HepG2 (cell line): ENCODE measurements at regions not wholly inside any gene's neighbourhood (a gene's known extent, or its start where the extent isn't known, plus 50 kb on each side); places are given as distances from the start of the nearest gene placed in this dataset.

ENCODE experiments used
- ARNT ChIP-seq: fragments of 450-650 bp; IDR thresholded peaks from 2 replicates; pipeline ENCODE4 v1.6.1; 2017
- ATF3 ChIP-seq: sonication (generic); formaldehyde crosslinking; IDR thresholded peaks from 2 replicates; pipeline ENCODE4 v1.4.0; 2020; ENCODE audit warnings: missing genetic modification reagents
- CTCF ChIP-seq: sonication (generic); formaldehyde crosslinking; IDR thresholded peaks from 2 replicates; pipeline ENCODE4 v1.5.0; 2020; ENCODE audit warnings: mild to moderate bottlenecking, missing genetic modification reagents, moderate library complexity
- MTA3 ChIP-seq: sonication (generic); formaldehyde crosslinking; IDR thresholded peaks from 2 replicates; pipeline ENCODE4 v1.4.0; 2020; ENCODE audit warnings: missing genetic modification reagents
- NBN ChIP-seq: fragments of 450-650 bp; conservative IDR thresholded peaks from 2 replicates; pipeline ENCODE4 v1.6.1; 2017
- NCOA2 ChIP-seq: sonication (generic); formaldehyde crosslinking; IDR thresholded peaks from 2 replicates; pipeline ENCODE4 v1.8.0; 2022; ENCODE audit warnings: inconsistent platforms
- NONO ChIP-seq, 2 experiments: fragments of 450-650 bp in 1 of 2; sonication (generic) in 1 of 2; formaldehyde crosslinking in 1 of 2; IDR thresholded peaks in 1 of 2; conservative IDR thresholded peaks in 1 of 2; 2 replicates each; pipeline versions ENCODE4 v1.6.1 to v1.8.0; 2017 to 2022; ENCODE audit warnings: mild to moderate bottlenecking in 1 of 2, missing genetic modification reagents in 1 of 2, moderate library complexity in 1 of 2
- POLR2A ChIP-seq, 2 experiments: IDR thresholded peaks; 2 replicates each; pipeline ENCODE4 v1.6.1; 2011; ENCODE audit warnings: low read depth in 2 of 2, low read length in 2 of 2, mild to moderate bottlenecking in 1 of 2, moderate library complexity in 1 of 2; ENCODE audit not compliant: insufficient read depth in 1 of 2
- TCF7L2 ChIP-seq: IDR thresholded peaks from 2 replicates; pipeline ENCODE4 v1.6.1; 2011; ENCODE audit warnings: mild to moderate bottlenecking, low read depth, low read length, moderate library complexity
- ZNF180 ChIP-seq: sonication (generic); formaldehyde crosslinking; IDR thresholded peaks from 2 replicates; pipeline ENCODE4 v1.4.0; 2020; ENCODE audit warnings: low read depth, missing genetic modification reagents, borderline replicate concordance
- ZNF274 ChIP-seq: sonication (generic); formaldehyde crosslinking; IDR thresholded peaks from 2 replicates; pipeline ENCODE4 v1.5.1; 2020; ENCODE audit warnings: mild to moderate bottlenecking, missing genetic modification reagents
- TF ChIP-seq, protein P1 (sequence below), 2 experiments: sonication (generic) in 1 of 2; formaldehyde crosslinking in 1 of 2; IDR thresholded peaks; 2 replicates each; pipeline versions ENCODE4 v1.5.1 to v1.6.1; 2011 to 2020; ENCODE audit warnings: borderline replicate concordance in 1 of 2, low read depth in 1 of 2, low read length in 1 of 2, mild to moderate bottlenecking in 1 of 2, missing genetic modification reagents in 1 of 2, moderate library complexity in 1 of 2

DNA sequence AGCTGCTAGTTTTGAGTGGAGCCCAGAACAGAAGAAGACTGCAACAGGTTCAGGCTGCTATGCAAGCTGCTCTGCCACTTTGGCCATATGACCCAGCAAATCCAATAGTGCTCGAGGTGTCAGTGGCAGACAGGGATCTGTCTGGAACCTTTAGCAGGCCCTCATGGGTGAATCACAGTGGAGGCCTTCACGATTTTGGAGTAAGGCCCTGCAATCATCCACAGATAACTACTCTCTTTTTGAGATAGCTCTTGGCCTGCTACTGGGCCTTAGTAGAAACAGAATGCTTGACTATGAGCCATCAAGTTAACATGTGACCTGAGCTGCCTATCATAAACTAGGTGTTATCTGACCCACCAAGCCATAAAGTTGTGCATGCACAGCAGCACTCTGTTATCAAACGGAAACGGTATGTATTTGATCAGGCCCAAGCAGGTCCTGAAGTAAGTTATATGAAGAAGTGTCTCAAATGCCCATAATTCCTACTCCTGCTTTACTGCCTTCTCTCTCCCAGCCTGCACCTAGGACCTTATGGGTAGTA, 116.9 kb upstream of the CCDC196 start:
- TF ChIP-seq, protein P1, sequence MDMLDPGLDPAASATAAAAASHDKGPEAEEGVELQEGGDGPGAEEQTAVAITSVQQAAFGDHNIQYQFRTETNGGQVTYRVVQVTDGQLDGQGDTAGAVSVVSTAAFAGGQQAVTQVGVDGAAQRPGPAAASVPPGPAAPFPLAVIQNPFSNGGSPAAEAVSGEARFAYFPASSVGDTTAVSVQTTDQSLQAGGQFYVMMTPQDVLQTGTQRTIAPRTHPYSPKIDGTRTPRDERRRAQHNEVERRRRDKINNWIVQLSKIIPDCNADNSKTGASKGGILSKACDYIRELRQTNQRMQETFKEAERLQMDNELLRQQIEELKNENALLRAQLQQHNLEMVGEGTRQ (IDR thresholded peaks at IDR 0.05; ENCODE audit: low read depth, low read length) = no peak
- TF ChIP-seq, protein P1 (CRISPR knock-in tag; IDR thresholded peaks at IDR 0.05; ENCODE audit: borderline replicate concordance) = no peak
- no peak for TF ChIP-seq ZNF274 (CRISPR knock-in tag)
- no peak for TF ChIP-seq POLR2A (IDR thresholded peaks at IDR 0.05; ENCODE audit: insufficient read depth in 1 of 2, low read depth in 2 of 2, low read length in 2 of 2)
- no peak for TF ChIP-seq NONO (IDR thresholded peaks at IDR 0.05)
- no peak for TF ChIP-seq NONO (CRISPR knock-in tag; conservative IDR thresholded peaks at IDR 0.05)
- TF ChIP-seq ARNT = no peak
- TF ChIP-seq TCF7L2 = no peak
- TF ChIP-seq NCOA2 = no peak
- TF ChIP-seq CTCF (CRISPR knock-in tag) = no peak
- no peak for TF ChIP-seq NBN
- no peak for TF ChIP-seq ATF3
- TF ChIP-seq ZNF180 (CRISPR knock-in tag) = no peak
- no peak for TF ChIP-seq MTA3 (CRISPR knock-in tag)
